ENCODE measurements at regions not wholly inside any gene's neighbourhood (a gene's known extent, or its start where the extent isn't known, plus 50 kb on each side); places are given as distances from the start of the nearest gene placed in this dataset.

GRCh38 chr6:102313699-102314098 lies 920.2 kb downstream of the GRIK2 start:
- H3K27ac ChIP-seq, result no peak overlapping the region
- no peak for DNase-seq
- peaks cover 0 to 2% of the 10 kb centered on the region in 2 donors for H3K9me3 ChIP-seq
- H3K4me1 ChIP-seq, result no peaks in the 10 kb centered on the region
- intact Hi-C loops (cut with DNase I), result no loop called here
- no peak overlapping the region for H3K4me3 ChIP-seq
- no peaks in the 10 kb centered on the region for H3K36me3 ChIP-seq
- TF ChIP-seq, protein P1, sequence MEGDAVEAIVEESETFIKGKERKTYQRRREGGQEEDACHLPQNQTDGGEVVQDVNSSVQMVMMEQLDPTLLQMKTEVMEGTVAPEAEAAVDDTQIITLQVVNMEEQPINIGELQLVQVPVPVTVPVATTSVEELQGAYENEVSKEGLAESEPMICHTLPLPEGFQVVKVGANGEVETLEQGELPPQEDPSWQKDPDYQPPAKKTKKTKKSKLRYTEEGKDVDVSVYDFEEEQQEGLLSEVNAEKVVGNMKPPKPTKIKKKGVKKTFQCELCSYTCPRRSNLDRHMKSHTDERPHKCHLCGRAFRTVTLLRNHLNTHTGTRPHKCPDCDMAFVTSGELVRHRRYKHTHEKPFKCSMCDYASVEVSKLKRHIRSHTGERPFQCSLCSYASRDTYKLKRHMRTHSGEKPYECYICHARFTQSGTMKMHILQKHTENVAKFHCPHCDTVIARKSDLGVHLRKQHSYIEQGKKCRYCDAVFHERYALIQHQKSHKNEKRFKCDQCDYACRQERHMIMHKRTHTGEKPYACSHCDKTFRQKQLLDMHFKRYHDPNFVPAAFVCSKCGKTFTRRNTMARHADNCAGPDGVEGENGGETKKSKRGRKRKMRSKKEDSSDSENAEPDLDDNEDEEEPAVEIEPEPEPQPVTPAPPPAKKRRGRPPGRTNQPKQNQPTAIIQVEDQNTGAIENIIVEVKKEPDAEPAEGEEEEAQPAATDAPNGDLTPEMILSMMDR (IDR thresholded peaks at IDR 0.05), result no peak
- no peak for ATAC-seq
- no peaks in the 10 kb centered on the region for H3K27me3 ChIP-seq

DNA sequence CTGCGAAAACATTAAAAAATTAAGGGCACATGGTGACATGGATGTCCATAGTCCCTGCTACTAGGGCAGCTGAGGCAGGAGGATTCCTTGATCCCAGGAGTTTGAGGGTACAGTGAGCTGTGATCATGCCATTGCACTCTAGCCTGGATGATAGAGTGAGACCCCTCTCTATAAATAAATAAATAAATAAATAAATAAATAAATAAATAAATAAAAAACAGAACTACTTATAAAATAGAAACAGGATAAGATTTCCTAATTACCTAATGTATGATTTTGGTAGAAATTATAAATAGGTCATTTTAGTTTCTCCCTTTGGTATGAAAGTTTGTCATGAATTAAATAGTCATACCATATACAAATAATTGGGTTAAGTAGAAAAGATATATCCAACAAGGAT lies 916.2 kb downstream of the GRIK2 start:
- Histone ChIP-seq H3K27me3 (no peaks in the 10 kb centered on the region), H3K4me3 (no peak overlapping the region), H3K36me3 (no peaks in the 10 kb centered on the region), H3K4me1 (no peaks in the 10 kb centered on the region), H3K9me3 (peaks cover 0 to 21% of the 10 kb centered on the region in 2 donors), H3K27ac (no peak overlapping the region)
- intact Hi-C loops (cut with DNase I), result no loop called here
- ATAC-seq (no peak), DNase-seq (no peak)
- TF ChIP-seq, protein P1 (IDR thresholded peaks at IDR 0.05), result no peak

DNA sequence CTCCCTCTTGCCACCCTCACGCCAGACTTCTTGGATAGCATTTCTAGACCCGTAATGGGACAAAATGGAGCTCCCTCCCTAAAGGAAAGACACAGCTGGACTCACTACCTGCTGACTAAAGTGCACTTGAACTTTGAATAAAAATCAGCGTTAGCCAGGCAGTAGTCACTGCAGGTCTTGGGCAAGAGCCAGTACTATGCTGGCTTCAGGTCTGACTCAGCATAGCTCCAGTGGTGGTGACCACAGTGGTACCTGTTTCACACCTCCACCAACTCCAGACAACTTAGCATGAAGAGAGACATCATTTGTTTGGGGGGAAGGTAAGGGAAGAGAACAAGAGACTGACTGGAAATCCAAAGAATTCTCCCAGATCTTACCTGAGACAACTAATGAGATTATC lies 906.8 kb downstream of the GRIK2 start:
- TF ChIP-seq, protein P1 (IDR thresholded peaks at IDR 0.05), result no peak
- intact Hi-C loops (cut with DNase I), result no loop called here
- H3K36me3 ChIP-seq, result no peaks in the 10 kb centered on the region

DNA sequence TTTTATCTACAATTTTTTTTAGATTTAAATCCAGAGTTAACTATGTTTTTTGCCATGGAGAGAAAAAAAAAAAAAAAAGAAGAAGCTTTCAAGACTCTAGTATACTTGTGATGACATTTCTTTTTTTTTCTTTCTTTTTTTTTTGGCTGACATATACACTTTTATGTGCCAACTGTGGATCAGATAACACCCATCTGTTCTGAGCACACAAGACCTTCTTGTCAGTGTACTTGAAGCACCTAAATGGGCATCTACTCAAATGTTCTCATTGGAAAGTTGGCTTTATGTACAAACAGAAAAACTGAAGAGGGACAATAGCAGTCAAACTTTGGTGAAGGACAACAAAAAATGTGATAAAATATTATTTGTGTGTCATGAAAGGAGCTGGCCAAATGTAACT lies 904.5 kb downstream of the GRIK2 start:
- DNase-seq, result no peak
- ATAC-seq, result no peak
- TF ChIP-seq, protein P1 (IDR thresholded peaks at IDR 0.05), result no peak

More for the DNA sequence above, 906.8 kb downstream of the GRIK2 start:
- H3K4me3 ChIP-seq, result no peak overlapping the region
- ATAC-seq, result no peak
- no peaks in the 10 kb centered on the region for H3K27me3 ChIP-seq
- H3K4me1 ChIP-seq, result no peaks in the 10 kb centered on the region
- peaks cover 0 to 5% of the 10 kb centered on the region in 2 donors for H3K9me3 ChIP-seq
- no peak for DNase-seq
- no peak overlapping the region for H3K27ac ChIP-seq

More for the DNA sequence above, 904.5 kb downstream of the GRIK2 start:
- Histone ChIP-seq H3K4me3 (no peak overlapping the region), H3K27ac (no peak overlapping the region), H3K9me3 (no peaks in the 10 kb centered on the region), H3K36me3 (no peaks in the 10 kb centered on the region), H3K27me3 (no peaks in the 10 kb centered on the region), H3K4me1 (no peaks in the 10 kb centered on the region)
- intact Hi-C loops (cut with DNase I), result no loop called here

Data from left lung (tissue), 4 donors.